ENCODE measurements at regions not wholly inside any gene's neighbourhood (a gene's known extent, or its start where the extent isn't known, plus 50 kb on each side); places are given as distances from the start of the nearest gene placed in this dataset.

GRCh38 chr11:98234698-98235097 lies 786.1 kb upstream of the CNTN5 start:
- Mint-ChIP-seq H3K4me3 (ENCODE audit: low read depth) (no peak overlapping the region), H3K36me3 (ENCODE audit: insufficient read depth) (no peaks in the 10 kb centered on the region), H3K27me3 (no peaks in the 10 kb centered on the region), H3K27ac (no peak overlapping the region), H3K9me3 (ENCODE audit: low read depth) (peaks cover 4% of the 10 kb centered on the region), H3K4me1 (ENCODE audit: low read depth) (peaks cover 5% of the 10 kb centered on the region)
- DNase-seq (ENCODE audit: low spot score, unreplicated experiment), result no peak
- TF ChIP-seq, protein P1, sequence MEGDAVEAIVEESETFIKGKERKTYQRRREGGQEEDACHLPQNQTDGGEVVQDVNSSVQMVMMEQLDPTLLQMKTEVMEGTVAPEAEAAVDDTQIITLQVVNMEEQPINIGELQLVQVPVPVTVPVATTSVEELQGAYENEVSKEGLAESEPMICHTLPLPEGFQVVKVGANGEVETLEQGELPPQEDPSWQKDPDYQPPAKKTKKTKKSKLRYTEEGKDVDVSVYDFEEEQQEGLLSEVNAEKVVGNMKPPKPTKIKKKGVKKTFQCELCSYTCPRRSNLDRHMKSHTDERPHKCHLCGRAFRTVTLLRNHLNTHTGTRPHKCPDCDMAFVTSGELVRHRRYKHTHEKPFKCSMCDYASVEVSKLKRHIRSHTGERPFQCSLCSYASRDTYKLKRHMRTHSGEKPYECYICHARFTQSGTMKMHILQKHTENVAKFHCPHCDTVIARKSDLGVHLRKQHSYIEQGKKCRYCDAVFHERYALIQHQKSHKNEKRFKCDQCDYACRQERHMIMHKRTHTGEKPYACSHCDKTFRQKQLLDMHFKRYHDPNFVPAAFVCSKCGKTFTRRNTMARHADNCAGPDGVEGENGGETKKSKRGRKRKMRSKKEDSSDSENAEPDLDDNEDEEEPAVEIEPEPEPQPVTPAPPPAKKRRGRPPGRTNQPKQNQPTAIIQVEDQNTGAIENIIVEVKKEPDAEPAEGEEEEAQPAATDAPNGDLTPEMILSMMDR (IDR thresholded peaks at IDR 0.05; ENCODE audit: unreplicated experiment), result no peak

DNA sequence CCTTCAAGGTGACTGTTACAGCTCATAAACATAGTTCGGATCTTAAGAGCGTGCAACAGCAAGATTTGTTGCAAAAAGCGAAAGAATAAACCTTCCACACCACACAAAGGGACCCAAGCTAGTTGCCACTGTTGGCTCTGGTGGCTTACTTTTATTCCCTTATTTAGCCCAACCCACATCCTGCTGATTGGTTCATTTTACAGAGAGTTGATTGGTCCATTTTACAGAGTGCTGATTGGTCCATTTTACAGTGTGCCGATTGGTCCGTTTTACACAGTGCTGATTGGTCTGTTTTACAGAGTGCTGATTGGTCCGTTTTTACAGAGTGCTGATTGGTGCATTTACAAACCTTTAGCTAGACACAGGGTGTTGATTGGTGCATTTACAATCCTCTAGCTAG lies 776.9 kb upstream of the CNTN5 start:
- Mint-ChIP-seq H3K27me3 (no peaks in the 10 kb centered on the region), H3K9me3 (ENCODE audit: low read depth) (peaks cover 20% of the 10 kb centered on the region), H3K4me3 (ENCODE audit: low read depth) (no peak overlapping the region), H3K36me3 (ENCODE audit: insufficient read depth) (no peaks in the 10 kb centered on the region), H3K27ac (no peak overlapping the region), H3K4me1 (ENCODE audit: low read depth) (no peaks in the 10 kb centered on the region)
- DNase-seq (ENCODE audit: low spot score, unreplicated experiment), result no peak
- TF ChIP-seq, protein P1 (IDR thresholded peaks at IDR 0.05; ENCODE audit: unreplicated experiment), result no peak

- H3K27me3 Mint-ChIP-seq, result no peaks in the 10 kb centered on the region
- no peak overlapping the region for H3K27ac Mint-ChIP-seq
- no peak for DNase-seq (ENCODE audit: low spot score, unreplicated experiment)
- no peaks in the 10 kb centered on the region for H3K36me3 Mint-ChIP-seq (ENCODE audit: insufficient read depth)
- H3K4me3 Mint-ChIP-seq (ENCODE audit: low read depth), result no peak overlapping the region
- H3K9me3 Mint-ChIP-seq (ENCODE audit: low read depth), result peaks cover 6% of the 10 kb centered on the region
- H3K4me1 Mint-ChIP-seq (ENCODE audit: low read depth), result no peaks in the 10 kb centered on the region
- TF ChIP-seq, protein P1 (IDR thresholded peaks at IDR 0.05; ENCODE audit: unreplicated experiment), result peak; percentile 44
These were observed 759.8 kb upstream of the CNTN5 start for GRCh38 chr11:98260983-98261382.

DNA sequence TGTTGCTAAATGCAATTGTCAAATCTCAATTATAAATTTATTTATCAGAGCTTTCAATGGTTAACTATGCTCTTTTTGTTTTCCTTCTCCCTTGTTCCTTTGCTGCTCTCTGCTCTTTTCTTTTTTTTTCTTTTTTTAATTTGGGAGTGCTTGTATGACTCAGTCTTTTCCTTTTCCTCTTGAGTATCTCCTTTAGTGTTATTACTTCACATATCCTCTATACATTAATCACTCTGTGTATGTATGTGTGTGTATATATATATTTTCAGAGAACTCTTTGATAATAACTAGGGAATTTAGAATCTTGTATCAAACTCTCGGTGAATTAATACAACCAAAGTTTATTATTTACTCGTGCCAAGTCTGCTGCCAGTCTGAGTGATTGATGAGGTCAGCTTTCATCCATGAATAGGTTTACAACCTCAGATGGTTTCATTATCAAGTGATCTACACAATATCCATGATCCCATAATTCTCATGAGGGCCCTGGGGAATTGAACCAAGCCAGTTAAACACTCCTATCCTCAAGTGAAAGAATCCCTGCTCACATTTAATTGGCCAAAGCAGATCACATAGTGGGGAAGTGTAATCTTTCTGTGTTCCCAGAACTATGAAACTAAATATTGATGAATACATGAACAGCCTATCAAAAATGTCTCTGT lies 743.4 kb upstream of the CNTN5 start:
- H3K27me3 Mint-ChIP-seq, result no peaks in the 10 kb centered on the region
- no peaks in the 10 kb centered on the region for H3K9me3 Mint-ChIP-seq (ENCODE audit: low read depth)
- H3K4me3 Mint-ChIP-seq (ENCODE audit: low read depth), result no peak overlapping the region
- TF ChIP-seq, protein P1 (IDR thresholded peaks at IDR 0.05; ENCODE audit: unreplicated experiment), result no peak
- H3K36me3 Mint-ChIP-seq (ENCODE audit: insufficient read depth), result no peaks in the 10 kb centered on the region
- no peak for DNase-seq (ENCODE audit: low spot score, unreplicated experiment)
- H3K4me1 Mint-ChIP-seq (ENCODE audit: low read depth), result no peaks in the 10 kb centered on the region
- H3K27ac Mint-ChIP-seq, result peak overlapping the region; percentile 82

DNA sequence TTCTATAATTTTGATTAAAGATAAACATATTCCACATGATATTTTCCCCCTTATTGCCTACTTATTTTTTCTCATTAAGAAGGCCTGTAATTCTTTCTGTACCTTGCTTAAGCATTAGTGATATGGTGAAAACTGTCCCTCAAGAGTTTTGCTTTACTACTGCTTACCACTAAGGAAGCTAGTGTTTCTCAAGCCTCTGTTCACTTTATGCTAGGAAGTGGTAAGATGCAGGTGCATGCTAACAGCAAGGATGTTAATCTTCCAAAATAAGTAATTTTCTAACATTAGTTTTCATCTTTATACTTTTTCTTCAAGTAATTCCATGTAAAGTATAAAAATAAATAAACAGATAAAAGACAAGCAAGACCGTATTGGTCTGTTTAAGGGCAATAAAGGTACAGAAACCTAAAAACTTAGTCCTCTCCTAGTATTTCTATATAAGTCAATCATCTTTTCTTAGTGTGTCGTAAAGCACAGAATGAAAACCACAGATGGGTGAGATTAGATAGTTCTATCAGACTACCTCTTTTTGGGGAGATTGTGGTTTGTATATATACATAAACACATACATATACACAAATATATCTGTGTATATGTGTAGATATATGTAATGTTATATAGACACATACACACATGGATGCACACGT lies 731.0 kb upstream of the CNTN5 start:
- H3K27ac Mint-ChIP-seq, result no peak overlapping the region
- no peaks in the 10 kb centered on the region for H3K4me1 Mint-ChIP-seq (ENCODE audit: low read depth)
- TF ChIP-seq, protein P1 (IDR thresholded peaks at IDR 0.05; ENCODE audit: unreplicated experiment), result no peak
- DNase-seq (ENCODE audit: low spot score, unreplicated experiment), result no peak
- no peaks in the 10 kb centered on the region for H3K27me3 Mint-ChIP-seq
- no peak overlapping the region for H3K4me3 Mint-ChIP-seq (ENCODE audit: low read depth)
- H3K36me3 Mint-ChIP-seq (ENCODE audit: insufficient read depth), result no peaks in the 10 kb centered on the region
- H3K9me3 Mint-ChIP-seq (ENCODE audit: low read depth), result no peaks in the 10 kb centered on the region

All from progenitor cell of endocrine pancreas (in vitro differentiated cells).